IMR-90 (cell line): ENCODE measurements at regions not wholly inside any gene's neighbourhood (a gene's known extent, or its start where the extent isn't known, plus 50 kb on each side); places are given as distances from the start of the nearest gene placed in this dataset.

ENCODE experiments used
- ATAC-seq: fragments of 200-7000 bp; cut with Tn5 transposase; 2 replicates; pipeline ENCODE4 v1.9.1; 2020; ENCODE audit warnings: low read depth, mild to moderate bottlenecking, moderate library complexity
- BruUV-seq: library from RNA; stranded (reverse); fragments of 400-500 nt; replicated peaks from 2 replicates; lab custom pipeline; 2021; lab: Mats Ljungman, UMichigan
- CTCF ChIA-PET: fragments of 300-600 bp; formaldehyde crosslinking; extraction: SDS; loops from one replicate; lab custom pipeline; 2021; ENCODE audit warnings: antibody characterized with exemption; lab: Yijun Ruan, JAX
- POLR2A ChIA-PET: fragments of 300-600 bp; sonication (Branson Sonifier 250); formaldehyde crosslinking; loops from one replicate; lab custom pipeline; 2022; ENCODE audit warnings: antibody characterized with exemption; ENCODE audit not compliant: unreplicated experiment; lab: Charles Lee
- DNase-seq: peaks from one replicate; pipeline ENCODE4 v3.0.0; 2013
- H2AFZ ChIP-seq: replicated peaks from 2 replicates; pipeline ENCODE3; 2013; ENCODE audit warnings: low read length, mild to moderate bottlenecking; ENCODE audit not compliant: poor library complexity
- H2AK5ac ChIP-seq: 2 replicates; pipeline ENCODE4 v1.6.1; 2013; ENCODE audit warnings: low read depth, low read length, inconsistent platforms
- H2AK9ac ChIP-seq: replicated peaks from 2 replicates; pipeline ENCODE3; 2013; ENCODE audit warnings: mild to moderate bottlenecking, low read depth, low read length, moderate library complexity; ENCODE audit not compliant: poor library complexity
- H2BK120ac ChIP-seq: 2 replicates; pipeline ENCODE4 v1.6.1; 2013; ENCODE audit warnings: low read depth, low read length, inconsistent platforms
- H2BK15ac ChIP-seq: 3 replicates; pipeline ENCODE4 v1.6.1; 2013; ENCODE audit warnings: low read depth, low read length, inconsistent platforms
- H2BK20ac ChIP-seq: 2 replicates; pipeline ENCODE4 v1.6.1; 2013; ENCODE audit warnings: low read depth, mild to moderate bottlenecking, inconsistent platforms, low read length, moderate library complexity
- H2BK5ac ChIP-seq: 2 replicates; pipeline ENCODE4 v1.6.1; 2013; ENCODE audit warnings: mild to moderate bottlenecking, low read depth, low read length, inconsistent platforms; ENCODE audit not compliant: poor library complexity, severe bottlenecking
- H3K14ac ChIP-seq: replicated peaks from 2 replicates; pipeline ENCODE4 v1.6.1; 2013; ENCODE audit warnings: low read depth, low read length, inconsistent platforms
- H3K18ac ChIP-seq: 2 replicates; pipeline ENCODE4 v1.6.1; 2013; ENCODE audit warnings: low read depth, low read length, control low read depth
- H3K23ac ChIP-seq: 2 replicates; pipeline ENCODE4 v1.6.1; 2013; ENCODE audit warnings: low read depth, low read length, inconsistent platforms
- H3K27ac ChIP-seq: 2 replicates; pipeline ENCODE4 v1.5.1; 2013; ENCODE audit warnings: mild to moderate bottlenecking, control low read depth, low read length; ENCODE audit not compliant: insufficient read depth
- H3K27me3 ChIP-seq: 2 replicates; pipeline ENCODE4 v1.6.1; 2013; ENCODE audit warnings: low read length; ENCODE audit not compliant: control insufficient read depth, insufficient read depth
- H3K36me3 ChIP-seq: 2 replicates; pipeline ENCODE4 v1.6.1; 2013; ENCODE audit warnings: low read length, mixed read lengths; ENCODE audit not compliant: control insufficient read depth, insufficient read depth
- H3K4ac ChIP-seq: 2 replicates; pipeline ENCODE4 v1.6.1; 2013; ENCODE audit warnings: low read depth, low read length, inconsistent platforms
- H3K4me1 ChIP-seq: 2 replicates; pipeline ENCODE4 v1.6.1; 2013; ENCODE audit warnings: low read length, mixed read lengths; ENCODE audit not compliant: control insufficient read depth, insufficient read depth
- H3K4me2 ChIP-seq: 2 replicates; pipeline ENCODE4 v1.6.1; 2013; ENCODE audit warnings: low read depth, mild to moderate bottlenecking, control low read depth, low read length, moderate library complexity
- H3K4me3 ChIP-seq: 2 replicates; pipeline ENCODE4 v1.5.1; 2013; ENCODE audit warnings: low read depth, mild to moderate bottlenecking, control low read depth, low read length, moderate library complexity; ENCODE audit not compliant: insufficient read depth
- H3K56ac ChIP-seq: 2 replicates; pipeline ENCODE4 v1.6.1; 2013; ENCODE audit warnings: low read length, inconsistent platforms; ENCODE audit not compliant: insufficient read depth; ENCODE audit errors: extremely low read depth
- H3K79me1 ChIP-seq, 2 experiments: 2 replicates each; pipeline ENCODE4 v1.6.1; 2013; ENCODE audit warnings: low read length in 2 of 2, inconsistent platforms in 1 of 2, low read depth in 1 of 2
- H3K9ac ChIP-seq: 2 replicates; pipeline ENCODE4 v1.6.1; 2013; ENCODE audit warnings: low read depth, low read length, control low read depth
- H3K9me1 ChIP-seq: 2 replicates; pipeline ENCODE4 v1.6.1; 2013; ENCODE audit warnings: low read length, inconsistent platforms; ENCODE audit not compliant: insufficient read depth
- H3K9me3 ChIP-seq: 2 replicates; pipeline ENCODE4 v1.6.1; 2013; ENCODE audit warnings: low read length; ENCODE audit not compliant: control insufficient read depth, insufficient read depth
- H4K20me1 ChIP-seq: 2 replicates; pipeline ENCODE4 v1.6.1; 2013; ENCODE audit warnings: low read length, inconsistent platforms; ENCODE audit not compliant: insufficient read depth
- H4K5ac ChIP-seq: 2 replicates; pipeline ENCODE4 v1.6.1; 2013; ENCODE audit warnings: mild to moderate bottlenecking, low read depth, low read length, control low read depth
- H4K8ac ChIP-seq, 2 experiments: 2 replicates each; pipeline ENCODE4 v1.6.1; 2013; ENCODE audit warnings: low read depth in 2 of 2, low read length in 2 of 2, control low read depth in 1 of 2, inconsistent platforms in 1 of 2
- H4K91ac ChIP-seq: 2 replicates; pipeline ENCODE4 v1.6.1; 2013; ENCODE audit warnings: low read depth, low read length, inconsistent platforms; ENCODE audit not compliant: insufficient read depth
- BHLHE40 ChIP-seq: fragments of 150-350 bp; IDR thresholded peaks from 2 replicates; pipeline ENCODE4 v1.6.1; 2016; ENCODE audit warnings: mild to moderate bottlenecking, low read depth, low read length
- ELK1 ChIP-seq: fragments of 150-350 bp; IDR thresholded peaks from 2 replicates; pipeline ENCODE4 v1.6.1; 2016; ENCODE audit warnings: low read depth, mild to moderate bottlenecking, low read length, moderate library complexity, borderline replicate concordance
- MAZ ChIP-seq: IDR thresholded peaks from 2 replicates; pipeline ENCODE4 v1.6.1; 2012; ENCODE audit warnings: low read depth, mild to moderate bottlenecking, low read length, improper control_type of control experiment, moderate library complexity, borderline replicate concordance
- POLR2A ChIP-seq: IDR thresholded peaks from 2 replicates; pipeline ENCODE4 v1.6.1; 2012; ENCODE audit warnings: mild to moderate bottlenecking, low read depth, low read length
- RFX5 ChIP-seq: IDR thresholded peaks from 2 replicates; pipeline ENCODE4 v1.8.0; 2012; ENCODE audit warnings: low read depth, mild to moderate bottlenecking, low read length, moderate library complexity
- WGBS, 2 experiments: methylation state at CpG; one replicate each; pipeline versions ENCODE4 v1.1.5 to v1.1.7; 2013; ENCODE audit warnings: missing lambda C conversion rate in 2 of 2; ENCODE audit not compliant: insufficient read length in 1 of 2; ENCODE audit errors: extremely low coverage in 2 of 2; 5-methylcytosine and 5-hydroxymethylcytosine counted together
- dilution Hi-C: fragments of 300-500 bp; cut with HindIII; formaldehyde crosslinking; loops from one replicate; pipeline ENCODE4 v1.14.3; 2018; ENCODE audit warnings: low sequenced_read_pairs; ENCODE audit not compliant: unreplicated experiment
- in situ Hi-C: fragments of 300-500 bp; cut with MboI; formaldehyde crosslinking; loops from 3 replicates; pipeline ENCODE4 v1.14.3; 2019; ENCODE audit warnings: low sequenced_read_pairs, inconsistent platforms, mixed read lengths
- intact Hi-C: fragments of 100-400 bp; cut with micrococcal nuclease; formaldehyde crosslinking; loops from 2 replicates; pipeline ENCODE4 v1.10.0; 2022

- TF ChIP-seq ELK1 = no peak
- peak; percentile 81 for TF ChIP-seq BHLHE40
Measured at GRCh38 chr7:106425017-106425719, 140.4 kb upstream of the NAMPT start (continued).

GRCh38 chr7:106424476-106425016 lies 139.8 kb upstream of the NAMPT start:
- H3K9me3 ChIP-seq = no peaks in the 10 kb centered on the region
- peak overlapping the region; percentile 82 for H2BK5ac ChIP-seq
- H2AFZ ChIP-seq = peak overlapping the region; percentile 27
- peak overlapping the region; percentile 5; the same call in 1 of the 2 replicates for H3K4me2 ChIP-seq
- peak overlapping the region; percentile 89 for H4K91ac ChIP-seq
- ATAC-seq (no peak), DNase-seq (no peak)
- intact Hi-C loops = loop anchor here (1.0 to 2.0 kb wide), 2 partner anchors 140 to 236 kb away; partner anchors contain the start of gene NAMPT
- H3K36me3 ChIP-seq = no peaks in the 10 kb centered on the region
- in situ Hi-C loops = no loop called here
- peak overlapping the region; percentile 83 for H2AK9ac ChIP-seq
- WGBS, 2 experiments = no CpG with 5 or more reads among the region's 1 CpG
- peak overlapping the region; percentile 95 for H3K4ac ChIP-seq
- no peaks in the 10 kb centered on the region for H3K27me3 ChIP-seq
- H2BK15ac ChIP-seq = peak overlapping the region; percentile 84; the same call in 2 of the 3 replicates
- H2BK20ac ChIP-seq = peak overlapping the region; percentile 97
- peaks cover 23% of the 10 kb centered on the region for H3K9me1 ChIP-seq
- H3K23ac ChIP-seq = peak overlapping the region; percentile 64; the same call in 1 of the 2 replicates
- TF ChIP-seq MAZ (peak; percentile 56; the same call in 1 of the 2 replicates), RFX5 (no peak), POLR2A (no peak; the same call in 1 of the 2 replicates)
- dilution Hi-C loops = no loop called here
- ChIA-PET POLR2A (no interaction called here), CTCF (interaction anchor here (0.6 kb wide), 1 partner anchor 13 kb away, joined by 3 read pairs; no protein-coding TSS in a partner anchor)
- peak overlapping the region; percentile 97 for H2AK5ac ChIP-seq
- H2BK120ac ChIP-seq = peak overlapping the region; percentile 97
- peak overlapping the region; percentile 50 for H3K9ac ChIP-seq
- H3K18ac ChIP-seq = peak overlapping the region; percentile 78
- 0 out of 2 replicates have a peak, but pooled peaks cover 4% of the 10 kb centered on the region for H4K20me1 ChIP-seq
- peak overlapping the region; percentile 72 to 89 for H4K8ac ChIP-seq
- TSS peak; percentile 86 for BruUV-seq
- H4K5ac ChIP-seq = peak overlapping the region; percentile 81
- H3K79me1 ChIP-seq = 0 out of 4 replicates have a peak, but pooled peaks cover 0 to 3% of the 10 kb centered on the region in 2 experiments
- H3K56ac ChIP-seq = peak overlapping the region; percentile 48; the same call in 1 of the 2 replicates
- H3K27ac ChIP-seq = peak overlapping the region; percentile 84
- H3K4me3 ChIP-seq = no peak overlapping the region
- peaks cover 24% of the 10 kb centered on the region for H3K4me1 ChIP-seq
- peak overlapping the region; percentile 91 for H3K14ac ChIP-seq
